SH-SY5Y (cell line): ENCODE measurements at regions not wholly inside any gene's neighbourhood (a gene's known extent, or its start where the extent isn't known, plus 50 kb on each side); places are given as distances from the start of the nearest gene placed in this dataset.

Experiments
- GATA2 ChIP-seq: IDR thresholded peaks from 2 replicates; pipeline ENCODE4 v1.6.1; 2011; ENCODE audit warnings: mild to moderate bottlenecking, low read depth, low read length
- GATA3 ChIP-seq: IDR thresholded peaks from 2 replicates; pipeline ENCODE4 v1.6.1; 2011; ENCODE audit warnings: low read depth, mild to moderate bottlenecking, low read length, moderate library complexity

GRCh38 chr10:124211921-124212320, 118.5 kb upstream of the CHST15 start:
- TF ChIP-seq GATA2 (no peak), GATA3 (no peak)
